HEK293 (cell line): ENCODE measurements at regions not wholly inside any gene's neighbourhood (a gene's known extent, or its start where the extent isn't known, plus 50 kb on each side); places are given as distances from the start of the nearest gene placed in this dataset.

Experiments
- CTCF ChIA-PET: fragments of 350-600 bp; formaldehyde crosslinking; extraction: SDS; loops from one replicate; lab custom pipeline; 2021; ENCODE audit warnings: antibody characterized with exemption; lab: Yijun Ruan, JAX
- POLR2A ChIA-PET: fragments of 300-600 bp; formaldehyde crosslinking; extraction: SDS; loops from one replicate; lab custom pipeline; 2020; ENCODE audit warnings: antibody characterized with exemption, inconsistent platforms; lab: Yijun Ruan, JAX
- H3K27ac ChIP-seq: fragments of 200-500 bp; sonication (Bioruptor generic); 2 replicates; pipeline ENCODE4 v1.5.1; 2014; ENCODE audit warnings: low read depth, low read length, control low read depth, inconsistent platforms; ENCODE audit errors: extremely low read depth
- H3K36me3 ChIP-seq, 2 experiments: fragments of 200-500 bp in 1 of 2; sonication (Bioruptor generic) in 1 of 2; 1 replicate in 1 of 2; 2 replicates in 1 of 2; pipeline ENCODE4 v1.5.1; 2014 to 2017; ENCODE audit warnings: inconsistent platforms in 2 of 2, low read length in 2 of 2; ENCODE audit not compliant: control insufficient read depth in 2 of 2, insufficient read depth in 1 of 2
- H3K4me1 ChIP-seq: fragments of 200-500 bp; sonication (Bioruptor generic); 2 replicates; pipeline ENCODE4 v1.5.1; 2014; ENCODE audit warnings: mild to moderate bottlenecking, low read length, inconsistent platforms; ENCODE audit not compliant: control insufficient read depth, insufficient read depth
- H3K4me3 ChIP-seq: 2 replicates; pipeline ENCODE4 v1.5.1; 2011; ENCODE audit warnings: low read depth, mild to moderate bottlenecking, control low read depth, low read length, moderate library complexity
- H3K9me3 ChIP-seq: fragments of 200-500 bp; sonication (Bioruptor generic); 2 replicates; pipeline ENCODE4 v1.5.1; 2014; ENCODE audit warnings: low read depth, low read length, inconsistent platforms; ENCODE audit not compliant: control insufficient read depth, insufficient read depth
- ATF2 ChIP-seq: fragments of 450-650 bp; formaldehyde crosslinking; IDR thresholded peaks from 2 replicates; pipeline ENCODE4 v1.5.1; 2016; ENCODE audit warnings: missing biosample characterization, missing genetic modification characterization, low read depth
- BCL6B ChIP-seq: fragments of 450-650 bp; formaldehyde crosslinking; IDR thresholded peaks from 2 replicates; pipeline ENCODE4 v1.5.1; 2017; ENCODE audit warnings: missing biosample characterization, missing genetic modification characterization
- FEZF1 ChIP-seq: fragments of 450-650 bp; formaldehyde crosslinking; IDR thresholded peaks from 2 replicates; pipeline ENCODE4 v1.5.1; 2016; ENCODE audit warnings: missing biosample characterization, missing genetic modification characterization
- GLI2 ChIP-seq: fragments of 450-650 bp; formaldehyde crosslinking; IDR thresholded peaks from 2 replicates; pipeline ENCODE4; 2017; ENCODE audit warnings: missing biosample characterization, missing genetic modification characterization, low read depth, borderline replicate concordance
- KLF10 ChIP-seq: fragments of 450-650 bp; IDR thresholded peaks from 2 replicates; pipeline ENCODE4 v1.5.1; 2018; ENCODE audit warnings: missing biosample characterization, mild to moderate bottlenecking, missing genetic modification characterization
- PRDM2 ChIP-seq: fragments of 450-650 bp; formaldehyde crosslinking; IDR thresholded peaks from 2 replicates; pipeline ENCODE4 v1.5.1; 2016; ENCODE audit warnings: missing biosample characterization, missing genetic modification characterization, borderline replicate concordance
- PRDM4 ChIP-seq: fragments of 450-650 bp; formaldehyde crosslinking; IDR thresholded peaks from 2 replicates; pipeline ENCODE4 v1.5.1; 2017; ENCODE audit warnings: missing biosample characterization, missing genetic modification characterization
- PRDM6 ChIP-seq: fragments of 450-650 bp; formaldehyde crosslinking; IDR thresholded peaks from 2 replicates; pipeline ENCODE4 v1.5.1; 2017; ENCODE audit warnings: missing biosample characterization, missing genetic modification characterization
- SETDB1 ChIP-seq: IDR thresholded peaks from one replicate; pipeline ENCODE4 v1.6.1; 2017; ENCODE audit warnings: mild to moderate bottlenecking, low read length, moderate library complexity, mixed read lengths; ENCODE audit not compliant: insufficient read length
- ZBTB17 ChIP-seq: fragments of 450-650 bp; formaldehyde crosslinking; IDR thresholded peaks from 2 replicates; pipeline ENCODE4 v1.5.1; 2016; ENCODE audit warnings: missing biosample characterization, missing genetic modification characterization
- ZBTB20 ChIP-seq: fragments of 450-650 bp; formaldehyde crosslinking; IDR thresholded peaks from 2 replicates; pipeline ENCODE4 v1.5.1; 2016; ENCODE audit warnings: missing biosample characterization, missing genetic modification characterization
- ZEB2 ChIP-seq: fragments of 450-650 bp; formaldehyde crosslinking; IDR thresholded peaks from 2 replicates; pipeline ENCODE4 v1.5.1; 2016; ENCODE audit warnings: missing biosample characterization, missing genetic modification characterization
- ZNF112 ChIP-seq: fragments of 450-650 bp; formaldehyde crosslinking; IDR thresholded peaks from 2 replicates; pipeline ENCODE4 v1.5.0; 2017; ENCODE audit warnings: missing biosample characterization, missing genetic modification characterization
- ZNF2 ChIP-seq: fragments of 450-650 bp; formaldehyde crosslinking; IDR thresholded peaks from 2 replicates; pipeline ENCODE4 v1.5.1; 2016; ENCODE audit warnings: missing biosample characterization, missing genetic modification characterization
- ZNF391 ChIP-seq: fragments of 450-650 bp; formaldehyde crosslinking; IDR thresholded peaks from 2 replicates; pipeline ENCODE4 v1.5.1; 2016; ENCODE audit warnings: low read depth, missing biosample characterization, missing genetic modification characterization, borderline replicate concordance
- ZNF394 ChIP-seq: fragments of 450-650 bp; formaldehyde crosslinking; IDR thresholded peaks from 2 replicates; pipeline ENCODE4 v1.5.1; 2016; ENCODE audit warnings: missing biosample characterization, missing genetic modification characterization, mild to moderate bottlenecking, moderate library complexity, borderline replicate concordance
- ZNF561 ChIP-seq: fragments of 450-650 bp; IDR thresholded peaks from 2 replicates; pipeline ENCODE4 v1.5.1; 2018; ENCODE audit warnings: missing biosample characterization, missing genetic modification characterization, borderline replicate concordance
- ZNF580 ChIP-seq: fragments of 450-650 bp; formaldehyde crosslinking; IDR thresholded peaks from 2 replicates; pipeline ENCODE4 v1.5.1; 2016; ENCODE audit warnings: missing biosample characterization, missing genetic modification characterization
- ZNF629 ChIP-seq: fragments of 450-650 bp; formaldehyde crosslinking; IDR thresholded peaks from 2 replicates; pipeline ENCODE4 v1.5.1; 2017; ENCODE audit warnings: missing biosample characterization, missing genetic modification characterization
- ZNF639 ChIP-seq: fragments of 450-650 bp; formaldehyde crosslinking; IDR thresholded peaks from 2 replicates; pipeline ENCODE4 v1.5.1; 2016; ENCODE audit warnings: missing biosample characterization, missing genetic modification characterization

GRCh38 chr12:65628061-65628460, 196.2 kb upstream of the HMGA2 start (continued):
- TF ChIP-seq ZNF112 (tag by site-specific recombination) (no peak), ZBTB20 (tag by site-specific recombination) (no peak), SETDB1 (no peak), ZNF561 (tag by site-specific recombination) (no peak), PRDM2 (tag by site-specific recombination) (no peak)

GRCh38 chr12:65630555-65630954, 193.7 kb upstream of the HMGA2 start:
- Histone ChIP-seq H3K27ac (peak overlapping the region; percentile 72), H3K4me1 (peaks cover 27% of the 10 kb centered on the region), H3K36me3 (no peaks in the 10 kb centered on the region), H3K4me3 (no peak overlapping the region), H3K9me3 (no peaks in the 10 kb centered on the region)
- ChIA-PET POLR2A (interaction anchor here (0.6 to 1.2 kb wide), 2 partner anchors 23 to 100 kb away, joined by 3 read pairs; no protein-coding TSS in a partner anchor), CTCF (interaction anchor here (0.9 kb wide), 1 partner anchor 28 kb away, joined by 4 read pairs; no protein-coding TSS in a partner anchor)
- TF ChIP-seq ZNF394 (tag by site-specific recombination) (0 out of 2 replicates have a peak, but pooled peaks have one; percentile 14), ZNF391 (0 out of 2 replicates have a peak, but pooled peaks have one; percentile 77), ZEB2 (peak; percentile 62), ZNF639 (peak; percentile 83), KLF10 (tag by site-specific recombination) (0 out of 2 replicates have a peak, but pooled peaks have one; percentile 16), BCL6B (tag by site-specific recombination) (peak; percentile 98), FEZF1 (tag by site-specific recombination) (peak; percentile 92), ATF2 (tag by site-specific recombination) (0 out of 2 replicates have a peak, but pooled peaks have one; percentile 15), PRDM4 (tag by site-specific recombination) (peak; percentile 89), PRDM6 (tag by site-specific recombination) (peak; percentile 93), ZNF580 (tag by site-specific recombination) (peak; percentile 95), GLI2 (tag by site-specific recombination) (peak; percentile 71; the same call in 1 of the 2 replicates), ZNF2 (tag by site-specific recombination) (peak; percentile 41; the same call in 1 of the 2 replicates), ZBTB17 (tag by site-specific recombination) (no peak), ZNF629 (tag by site-specific recombination) (peak; percentile 79)
